ENCODE measurements at regions not wholly inside any gene's neighbourhood (a gene's known extent, or its start where the extent isn't known, plus 50 kb on each side); places are given as distances from the start of the nearest gene placed in this dataset.

DNA sequence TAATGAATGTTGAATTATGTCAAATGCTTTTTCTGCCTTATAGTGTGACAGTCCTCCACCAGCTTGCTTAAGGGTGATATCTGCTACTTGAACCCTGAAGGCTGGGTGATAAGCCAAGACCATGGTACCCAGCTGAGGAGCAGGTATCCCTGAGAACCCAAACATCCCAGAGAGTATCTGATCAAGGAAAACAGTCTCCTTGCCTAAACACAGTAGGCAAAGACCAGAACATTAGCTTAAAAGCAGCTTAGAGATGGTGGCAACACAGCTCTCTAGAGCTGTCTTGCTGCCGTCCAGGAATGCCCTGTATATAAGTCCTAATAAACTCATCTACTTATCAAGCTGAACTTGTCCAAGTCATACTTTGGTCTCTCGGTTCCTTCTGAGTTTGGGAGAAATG lies 127.7 kb upstream of the PRSS16 start (continued):
- TF ChIP-seq, protein P1, sequence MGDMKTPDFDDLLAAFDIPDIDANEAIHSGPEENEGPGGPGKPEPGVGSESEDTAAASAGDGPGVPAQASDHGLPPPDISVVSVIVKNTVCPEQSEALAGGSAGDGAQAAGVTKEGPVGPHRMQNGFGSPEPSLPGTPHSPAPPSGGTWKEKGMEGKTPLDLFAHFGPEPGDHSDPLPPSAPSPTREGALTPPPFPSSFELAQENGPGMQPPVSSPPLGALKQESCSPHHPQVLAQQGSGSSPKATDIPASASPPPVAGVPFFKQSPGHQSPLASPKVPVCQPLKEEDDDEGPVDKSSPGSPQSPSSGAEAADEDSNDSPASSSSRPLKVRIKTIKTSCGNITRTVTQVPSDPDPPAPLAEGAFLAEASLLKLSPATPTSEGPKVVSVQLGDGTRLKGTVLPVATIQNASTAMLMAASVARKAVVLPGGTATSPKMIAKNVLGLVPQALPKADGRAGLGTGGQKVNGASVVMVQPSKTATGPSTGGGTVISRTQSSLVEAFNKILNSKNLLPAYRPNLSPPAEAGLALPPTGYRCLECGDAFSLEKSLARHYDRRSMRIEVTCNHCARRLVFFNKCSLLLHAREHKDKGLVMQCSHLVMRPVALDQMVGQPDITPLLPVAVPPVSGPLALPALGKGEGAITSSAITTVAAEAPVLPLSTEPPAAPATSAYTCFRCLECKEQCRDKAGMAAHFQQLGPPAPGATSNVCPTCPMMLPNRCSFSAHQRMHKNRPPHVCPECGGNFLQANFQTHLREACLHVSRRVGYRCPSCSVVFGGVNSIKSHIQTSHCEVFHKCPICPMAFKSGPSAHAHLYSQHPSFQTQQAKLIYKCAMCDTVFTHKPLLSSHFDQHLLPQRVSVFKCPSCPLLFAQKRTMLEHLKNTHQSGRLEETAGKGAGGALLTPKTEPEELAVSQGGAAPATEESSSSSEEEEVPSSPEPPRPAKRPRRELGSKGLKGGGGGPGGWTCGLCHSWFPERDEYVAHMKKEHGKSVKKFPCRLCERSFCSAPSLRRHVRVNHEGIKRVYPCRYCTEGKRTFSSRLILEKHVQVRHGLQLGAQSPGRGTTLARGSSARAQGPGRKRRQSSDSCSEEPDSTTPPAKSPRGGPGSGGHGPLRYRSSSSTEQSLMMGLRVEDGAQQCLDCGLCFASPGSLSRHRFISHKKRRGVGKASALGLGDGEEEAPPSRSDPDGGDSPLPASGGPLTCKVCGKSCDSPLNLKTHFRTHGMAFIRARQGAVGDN (IDR thresholded peaks at IDR 0.05), result no peak

- no peak for DNase-seq (ENCODE audit: low read depth, low spot score)
- in situ Hi-C loops (cut with MboI), result no loop called here
- no peak for ATAC-seq
- Histone ChIP-seq H3K27me3 (replicated peaks in 1 of 2; ENCODE audit: control insufficient read depth in 2 of 2, insufficient read depth in 2 of 2, low read length in 1 of 2) (no peaks in the 10 kb centered on the region), H3K4me3 (no peak overlapping the region), H3K27ac (ENCODE audit: control insufficient read depth, insufficient read depth) (no peak overlapping the region), H3K4me2 (ENCODE audit: control insufficient read depth, insufficient read depth) (no peak overlapping the region), H3K9me3 (replicated peaks; ENCODE audit: control insufficient read depth, insufficient read depth, low read length) (no peaks in the 10 kb centered on the region), H3K9ac (ENCODE audit: control insufficient read depth, insufficient read depth, low read length) (no peak overlapping the region), H3K36me3 (ENCODE audit: control insufficient read depth in 2 of 2, insufficient read depth in 2 of 2, low read length in 1 of 2) (peaks cover 3 to 4% of the 10 kb centered on the region in 2 experiments; a peak in 3 of 4 replicates), H4K20me1 (ENCODE audit: control insufficient read depth, insufficient read depth) (no peaks in the 10 kb centered on the region), H2AFZ (ENCODE audit: control insufficient read depth, low read depth, low read length) (no peak overlapping the region), H3K79me2 (ENCODE audit: control insufficient read depth, insufficient read depth, low read length) (peaks cover 1% of the 10 kb centered on the region), H3K4me1 (ENCODE audit: control insufficient read depth, insufficient read depth, low read length) (peaks cover 5% of the 10 kb centered on the region)
- intact Hi-C loops (cut with micrococcal nuclease; ENCODE audit: unreplicated experiment), result no loop called here
- ChIA-PET POLR2A (no interaction called here), RAD21 (ENCODE audit: unreplicated experiment) (no interaction called here), SMC1A (ENCODE audit: uncharacterized antibody, unreplicated experiment) (interaction anchor here (0.6 to 1.0 kb wide), 3 partner anchors 29 to 527 kb away, joined by 3 to 4 read pairs (median 4); no protein-coding TSS in a partner anchor), CTCF (interaction anchor here (0.6 to 1.4 kb wide), 2 partner anchors 212 to 526 kb away, joined by 3 read pairs; no protein-coding TSS in a partner anchor)
- no TSS peak for BruUV-seq (replicated peaks)
- no peak for FAIRE-seq
- 94% methylated on average over 2 of the region's 2 CpGs for WGBS (ENCODE audit: insufficient coverage, insufficient replicate concordance, low lambda C conversion rate, missing lambda C conversion rate)
- TF ChIP-seq BACH1 (IDR thresholded peaks at IDR 0.05; ENCODE audit: borderline replicate concordance) (no peak), REST (IDR thresholded peaks at IDR 0.05; ENCODE audit: low read depth, low read length) (no peak), PBX3 (IDR thresholded peaks at IDR 0.05; ENCODE audit: insufficient replicate concordance, low read depth, low read length) (no peak), SMAD5 (IDR thresholded peaks at IDR 0.05; ENCODE audit: low read depth) (no peak), CUX1 (IDR thresholded peaks at IDR 0.05; ENCODE audit: insufficient replicate concordance, low read depth, low read length) (no peak), RFX5 (IDR thresholded peaks at IDR 0.05; ENCODE audit: low read depth, low read length) (no peak), FOXK2 (IDR thresholded peaks at IDR 0.05) (no peak)
Observed at GRCh38 chr6:27121640-27122039, 125.9 kb upstream of the PRSS16 start.
